Liver (tissue), 8 donors: ENCODE measurements at regions not wholly inside any gene's neighbourhood (a gene's known extent, or its start where the extent isn't known, plus 50 kb on each side); places are given as distances from the start of the nearest gene placed in this dataset.

ENCODE experiments used
- DNase-seq: peaks from one replicate; pipeline ENCODE4 v3.0.0-alpha.2; 2017; ENCODE audit warnings: low spot score
- H3K27ac ChIP-seq, 2 donors: one replicate each; pipeline ENCODE4 v1.7.0; 2013; ENCODE audit warnings: inconsistent platforms in 2 of 2, low read length in 2 of 2, control low read depth in 1 of 2, low read depth in 1 of 2, mild to moderate bottlenecking in 1 of 2
- H3K27me3 ChIP-seq, 4 donors: one replicate each; pipeline versions ENCODE4 v1.6.1 to v1.7.0; 2013; ENCODE audit warnings: low read length in 3 of 4, inconsistent platforms in 1 of 4, mild to moderate bottlenecking in 1 of 4, moderate library complexity in 1 of 4; ENCODE audit not compliant: control insufficient read depth in 4 of 4, insufficient read depth in 4 of 4
- H3K36me3 ChIP-seq, 4 donors: one replicate each; pipeline versions ENCODE4 v1.6.1 to v1.7.0; 2013; ENCODE audit warnings: low read length in 3 of 4, mild to moderate bottlenecking in 3 of 4, low read depth in 1 of 4, moderate library complexity in 1 of 4; ENCODE audit not compliant: control insufficient read depth in 4 of 4, insufficient read depth in 3 of 4
- H3K4me1 ChIP-seq, 4 donors: one replicate each; pipeline versions ENCODE4 v1.6.1 to v1.7.0; 2013; ENCODE audit warnings: low read length in 3 of 4, mild to moderate bottlenecking in 3 of 4, moderate library complexity in 1 of 4; ENCODE audit not compliant: control insufficient read depth in 4 of 4, insufficient read depth in 4 of 4
- H3K4me3 ChIP-seq, 3 donors: one replicate each; pipeline versions ENCODE4 v1.6.1 to v1.7.0; 2013; ENCODE audit warnings: low read length in 3 of 3, control low read depth in 1 of 3, low read depth in 1 of 3, mild to moderate bottlenecking in 1 of 3
- H3K9ac ChIP-seq, 2 donors: one replicate each; pipeline ENCODE4 v1.7.0; 2013; ENCODE audit warnings: low read length in 2 of 2, mild to moderate bottlenecking in 2 of 2, moderate library complexity in 2 of 2, control low read depth in 1 of 2, low read depth in 1 of 2
- H3K9me3 ChIP-seq, 4 donors: one replicate each; pipeline versions ENCODE4 v1.6.1 to v1.7.0; 2013; ENCODE audit warnings: low read length in 3 of 4; ENCODE audit not compliant: control insufficient read depth in 4 of 4
- EGR1 ChIP-seq, 2 donors: IDR thresholded peaks; 2 replicates each; pipeline ENCODE4 v1.6.1; 2016 to 2018; ENCODE audit warnings: antibody characterized with exemption in 2 of 2, low read depth in 2 of 2
- FOXA1 ChIP-seq: IDR thresholded peaks from 2 replicates; pipeline ENCODE4 v1.6.1; 2016; ENCODE audit warnings: antibody characterized with exemption
- FOXA2 ChIP-seq: IDR thresholded peaks from 2 replicates; pipeline ENCODE4 v1.6.1; 2016; ENCODE audit warnings: antibody characterized with exemption
- GABPA ChIP-seq, 2 donors: IDR thresholded peaks in 1 of 2; conservative IDR thresholded peaks in 1 of 2; 2 replicates each; pipeline ENCODE4 v1.6.1; 2016; ENCODE audit warnings: antibody characterized with exemption in 2 of 2, mild to moderate bottlenecking in 1 of 2, moderate library complexity in 1 of 2
- HNF4A ChIP-seq, 2 donors: conservative IDR thresholded peaks; 2 replicates each; pipeline ENCODE4 v1.6.1; 2016; ENCODE audit warnings: antibody characterized with exemption in 2 of 2, mild to moderate bottlenecking in 2 of 2
- HNF4G ChIP-seq: IDR thresholded peaks from 2 replicates; pipeline ENCODE4 v1.6.1; 2016; ENCODE audit warnings: antibody characterized with exemption
- JUND ChIP-seq, 2 donors: IDR thresholded peaks; 2 replicates each; pipeline ENCODE4 v1.6.1; 2016; ENCODE audit warnings: antibody characterized with exemption in 2 of 2
- MAX ChIP-seq: IDR thresholded peaks from 2 replicates; pipeline ENCODE4 v1.6.1; 2016; ENCODE audit warnings: antibody characterized with exemption
- NR2F2 ChIP-seq: IDR thresholded peaks from 2 replicates; pipeline ENCODE4 v1.6.1; 2016; ENCODE audit warnings: antibody characterized with exemption
- RAD21 ChIP-seq, 2 donors: IDR thresholded peaks; 2 replicates each; pipeline ENCODE4 v1.6.1; 2016; ENCODE audit warnings: antibody characterized with exemption in 2 of 2, mild to moderate bottlenecking in 2 of 2
- RXRA ChIP-seq, 2 donors: IDR thresholded peaks; 2 replicates each; pipeline ENCODE4 v1.6.1; 2017 to 2018; ENCODE audit warnings: antibody characterized with exemption in 2 of 2, mild to moderate bottlenecking in 1 of 2
- SP1 ChIP-seq: IDR thresholded peaks from 2 replicates; pipeline ENCODE4 v1.6.1; 2018; ENCODE audit warnings: antibody characterized with exemption, mild to moderate bottlenecking
- TAF1 ChIP-seq: conservative IDR thresholded peaks from 2 replicates; pipeline ENCODE4 v1.6.1; 2016; ENCODE audit warnings: antibody characterized with exemption, mild to moderate bottlenecking
- YY1 ChIP-seq: IDR thresholded peaks from 2 replicates; pipeline ENCODE4 v1.6.1; 2016; ENCODE audit warnings: antibody characterized with exemption, mild to moderate bottlenecking
- WGBS: extraction: QIAGEN DNeasy Blood & Tissue Kit; methylation state at CpG from one replicate; pipeline ENCODE4 v1.1.7; 2013; 5-methylcytosine and 5-hydroxymethylcytosine counted together
- TF ChIP-seq, protein P1 (sequence below): fragments of 150-350 bp; IDR thresholded peaks from 2 replicates; pipeline ENCODE4 v1.5.1; 2017; ENCODE audit warnings: improper control_type of control experiment, low read depth, low read length; ENCODE audit not compliant: missing input control
- TF ChIP-seq, protein P2 (sequence below): IDR thresholded peaks from 2 replicates; pipeline ENCODE4 v1.6.1; 2016; ENCODE audit warnings: antibody characterized with exemption, mild to moderate bottlenecking
- TF ChIP-seq, protein P3 (sequence below): IDR thresholded peaks from 2 replicates; pipeline ENCODE4 v1.6.1; 2016; ENCODE audit warnings: antibody characterized with exemption
- TF ChIP-seq, protein P4 (sequence below): IDR thresholded peaks from 2 replicates; pipeline ENCODE4 v1.6.1; 2016; ENCODE audit warnings: antibody characterized with exemption
- donor health status: healthy.
- donor health status: healthy.
- donor health status: healthy.
- donor health status: healthy.
- donor health status: healthy.

DNA sequence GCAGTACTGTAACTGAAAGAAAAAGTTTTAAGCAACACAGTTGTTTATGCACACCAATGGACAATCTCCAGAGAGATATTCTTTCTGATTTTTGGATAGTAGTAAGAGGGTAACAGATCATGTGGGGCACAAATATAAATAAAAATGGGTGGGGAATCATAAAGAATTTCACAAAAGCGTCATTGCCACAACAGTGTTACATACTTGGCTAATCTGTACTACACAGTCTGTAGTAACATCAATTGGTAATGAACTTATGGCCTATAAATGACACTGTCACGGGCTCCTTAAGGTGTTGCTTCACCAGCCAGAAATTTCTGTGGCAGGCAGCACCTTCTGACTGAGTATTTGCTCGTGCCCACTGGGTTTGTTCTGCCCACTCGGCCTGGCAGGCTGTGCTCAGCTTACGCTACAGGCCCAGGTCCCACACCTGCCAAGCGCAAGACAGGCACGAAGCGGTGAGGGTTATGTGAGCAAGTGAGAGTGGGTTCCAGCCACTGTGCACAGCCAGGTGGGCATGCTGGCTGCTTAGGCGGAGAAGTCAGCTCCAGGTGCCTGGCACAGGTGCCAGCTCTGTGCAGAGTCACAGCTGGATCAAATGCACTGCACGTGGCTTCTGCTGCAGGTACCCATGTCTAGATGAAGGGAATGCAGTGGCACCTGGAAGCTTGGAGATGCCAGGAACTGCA is 532.5 kb upstream of the SLC39A10 start:
- 72% methylated on average over 10 of the region's 10 CpGs for WGBS
- Histone ChIP-seq H3K27ac (no peak overlapping the region), H3K9me3 (no peaks in the 10 kb centered on the region), H3K4me1 (no peaks in the 10 kb centered on the region), H3K4me3 (no peak overlapping the region), H3K9ac (no peak overlapping the region), H3K36me3 (no peaks in the 10 kb centered on the region), H3K27me3 (no peaks in the 10 kb centered on the region)
- TF ChIP-seq GABPA (IDR thresholded peaks at IDR 0.05 in 1 of 2, conservative IDR thresholded peaks at IDR 0.05 in 1 of 2) (no peak), SP1 (no peak), JUND (IDR thresholded peaks at IDR 0.05) (no peak), MAX (no peak), RAD21 (IDR thresholded peaks at IDR 0.05) (no peak), NR2F2 (no peak), YY1 (no peak), FOXA1 (no peak), HNF4A (conservative IDR thresholded peaks at IDR 0.05) (no peak), HNF4G (no peak), TAF1 (no peak), RXRA (IDR thresholded peaks at IDR 0.05) (no peak), EGR1 (IDR thresholded peaks at IDR 0.05; ENCODE audit: low read depth in 2 of 2) (no peak), FOXA2 (no peak)
- TF ChIP-seq, protein P1, sequence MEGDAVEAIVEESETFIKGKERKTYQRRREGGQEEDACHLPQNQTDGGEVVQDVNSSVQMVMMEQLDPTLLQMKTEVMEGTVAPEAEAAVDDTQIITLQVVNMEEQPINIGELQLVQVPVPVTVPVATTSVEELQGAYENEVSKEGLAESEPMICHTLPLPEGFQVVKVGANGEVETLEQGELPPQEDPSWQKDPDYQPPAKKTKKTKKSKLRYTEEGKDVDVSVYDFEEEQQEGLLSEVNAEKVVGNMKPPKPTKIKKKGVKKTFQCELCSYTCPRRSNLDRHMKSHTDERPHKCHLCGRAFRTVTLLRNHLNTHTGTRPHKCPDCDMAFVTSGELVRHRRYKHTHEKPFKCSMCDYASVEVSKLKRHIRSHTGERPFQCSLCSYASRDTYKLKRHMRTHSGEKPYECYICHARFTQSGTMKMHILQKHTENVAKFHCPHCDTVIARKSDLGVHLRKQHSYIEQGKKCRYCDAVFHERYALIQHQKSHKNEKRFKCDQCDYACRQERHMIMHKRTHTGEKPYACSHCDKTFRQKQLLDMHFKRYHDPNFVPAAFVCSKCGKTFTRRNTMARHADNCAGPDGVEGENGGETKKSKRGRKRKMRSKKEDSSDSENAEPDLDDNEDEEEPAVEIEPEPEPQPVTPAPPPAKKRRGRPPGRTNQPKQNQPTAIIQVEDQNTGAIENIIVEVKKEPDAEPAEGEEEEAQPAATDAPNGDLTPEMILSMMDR: no peak
- TF ChIP-seq, protein P2, sequence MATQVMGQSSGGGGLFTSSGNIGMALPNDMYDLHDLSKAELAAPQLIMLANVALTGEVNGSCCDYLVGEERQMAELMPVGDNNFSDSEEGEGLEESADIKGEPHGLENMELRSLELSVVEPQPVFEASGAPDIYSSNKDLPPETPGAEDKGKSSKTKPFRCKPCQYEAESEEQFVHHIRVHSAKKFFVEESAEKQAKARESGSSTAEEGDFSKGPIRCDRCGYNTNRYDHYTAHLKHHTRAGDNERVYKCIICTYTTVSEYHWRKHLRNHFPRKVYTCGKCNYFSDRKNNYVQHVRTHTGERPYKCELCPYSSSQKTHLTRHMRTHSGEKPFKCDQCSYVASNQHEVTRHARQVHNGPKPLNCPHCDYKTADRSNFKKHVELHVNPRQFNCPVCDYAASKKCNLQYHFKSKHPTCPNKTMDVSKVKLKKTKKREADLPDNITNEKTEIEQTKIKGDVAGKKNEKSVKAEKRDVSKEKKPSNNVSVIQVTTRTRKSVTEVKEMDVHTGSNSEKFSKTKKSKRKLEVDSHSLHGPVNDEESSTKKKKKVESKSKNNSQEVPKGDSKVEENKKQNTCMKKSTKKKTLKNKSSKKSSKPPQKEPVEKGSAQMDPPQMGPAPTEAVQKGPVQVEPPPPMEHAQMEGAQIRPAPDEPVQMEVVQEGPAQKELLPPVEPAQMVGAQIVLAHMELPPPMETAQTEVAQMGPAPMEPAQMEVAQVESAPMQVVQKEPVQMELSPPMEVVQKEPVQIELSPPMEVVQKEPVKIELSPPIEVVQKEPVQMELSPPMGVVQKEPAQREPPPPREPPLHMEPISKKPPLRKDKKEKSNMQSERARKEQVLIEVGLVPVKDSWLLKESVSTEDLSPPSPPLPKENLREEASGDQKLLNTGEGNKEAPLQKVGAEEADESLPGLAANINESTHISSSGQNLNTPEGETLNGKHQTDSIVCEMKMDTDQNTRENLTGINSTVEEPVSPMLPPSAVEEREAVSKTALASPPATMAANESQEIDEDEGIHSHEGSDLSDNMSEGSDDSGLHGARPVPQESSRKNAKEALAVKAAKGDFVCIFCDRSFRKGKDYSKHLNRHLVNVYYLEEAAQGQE: no peak
- TF ChIP-seq, protein P3, sequence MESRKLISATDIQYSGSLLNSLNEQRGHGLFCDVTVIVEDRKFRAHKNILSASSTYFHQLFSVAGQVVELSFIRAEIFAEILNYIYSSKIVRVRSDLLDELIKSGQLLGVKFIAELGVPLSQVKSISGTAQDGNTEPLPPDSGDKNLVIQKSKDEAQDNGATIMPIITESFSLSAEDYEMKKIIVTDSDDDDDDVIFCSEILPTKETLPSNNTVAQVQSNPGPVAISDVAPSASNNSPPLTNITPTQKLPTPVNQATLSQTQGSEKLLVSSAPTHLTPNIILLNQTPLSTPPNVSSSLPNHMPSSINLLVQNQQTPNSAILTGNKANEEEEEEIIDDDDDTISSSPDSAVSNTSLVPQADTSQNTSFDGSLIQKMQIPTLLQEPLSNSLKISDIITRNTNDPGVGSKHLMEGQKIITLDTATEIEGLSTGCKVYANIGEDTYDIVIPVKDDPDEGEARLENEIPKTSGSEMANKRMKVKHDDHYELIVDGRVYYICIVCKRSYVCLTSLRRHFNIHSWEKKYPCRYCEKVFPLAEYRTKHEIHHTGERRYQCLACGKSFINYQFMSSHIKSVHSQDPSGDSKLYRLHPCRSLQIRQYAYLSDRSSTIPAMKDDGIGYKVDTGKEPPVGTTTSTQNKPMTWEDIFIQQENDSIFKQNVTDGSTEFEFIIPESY: no peak
- TF ChIP-seq, protein P4, sequence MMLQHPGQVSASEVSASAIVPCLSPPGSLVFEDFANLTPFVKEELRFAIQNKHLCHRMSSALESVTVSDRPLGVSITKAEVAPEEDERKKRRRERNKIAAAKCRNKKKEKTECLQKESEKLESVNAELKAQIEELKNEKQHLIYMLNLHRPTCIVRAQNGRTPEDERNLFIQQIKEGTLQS: no peak
- DNase-seq: no peak
